ENCODE measurements at regions not wholly inside any gene's neighbourhood (a gene's known extent, or its start where the extent isn't known, plus 50 kb on each side); places are given as distances from the start of the nearest gene placed in this dataset.
"Not testable (repeated sequence)": the region's sequence is repeated elsewhere in the genome, so short reads cannot be mapped to it uniquely, and the experiment has no call there.

DNA sequence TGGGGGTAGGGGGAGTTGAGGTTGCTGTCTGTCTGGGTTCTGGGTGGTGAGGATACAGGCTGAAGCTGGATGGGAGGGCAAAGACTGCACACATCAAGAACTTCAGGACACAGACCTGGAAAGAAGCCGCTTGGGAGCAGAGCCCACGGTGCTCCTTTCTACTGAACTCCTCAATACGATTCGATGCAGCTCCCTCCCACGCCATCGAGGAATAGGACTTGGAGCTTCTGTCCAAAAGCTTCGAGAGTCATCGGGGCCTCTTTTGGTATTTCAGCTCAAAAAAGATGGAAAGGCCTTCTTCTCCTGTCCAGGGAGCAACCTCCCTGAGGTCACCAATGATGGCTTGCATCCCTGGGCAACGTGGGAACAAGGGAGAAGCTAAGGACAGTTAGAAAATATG, 407.1 kb upstream of the MGMT start:
- DNase-seq = no peak
- ATAC-seq = no peak
- intact Hi-C loops (cut with DNase I) = no loop called here
- WGBS = 86% methylated on average over 9 of the region's 9 CpGs
- Histone ChIP-seq H3K27me3 (ENCODE audit: control insufficient read depth, insufficient read depth) (no peaks in the 10 kb centered on the region), H3K9me3 (ENCODE audit: control insufficient read depth, low read length) (no peaks in the 10 kb centered on the region), H3K4me1 (ENCODE audit: control insufficient read depth, insufficient read depth, low read length) (no peaks in the 10 kb centered on the region), H3K27ac (ENCODE audit: low read length) (no peak overlapping the region), H3K4me3 (ENCODE audit: low read length) (no peak overlapping the region)

DNA sequence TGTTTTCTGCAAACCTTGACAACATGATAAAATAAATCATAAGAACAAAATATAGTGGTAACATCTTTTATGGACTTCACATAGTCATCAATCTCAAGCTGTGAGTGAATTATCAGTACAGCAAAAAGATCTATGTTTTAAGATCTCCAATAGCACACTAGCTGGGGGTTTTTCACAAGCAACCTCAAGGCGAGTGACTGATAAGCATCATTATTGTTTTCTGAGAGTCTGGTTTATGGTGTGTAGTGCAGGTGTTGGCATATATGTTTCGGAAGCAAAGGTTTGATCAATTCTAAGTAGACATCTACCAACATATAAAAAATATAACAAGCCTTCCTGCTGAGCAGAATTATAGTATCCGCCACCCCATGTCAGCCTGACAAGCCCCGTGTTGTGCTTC, 403.8 kb upstream of the MGMT start:
- WGBS = 93% methylated on average over 4 of the region's 4 CpGs
- no peaks in the 10 kb centered on the region for H3K27me3 ChIP-seq (ENCODE audit: control insufficient read depth, insufficient read depth)

DNA sequence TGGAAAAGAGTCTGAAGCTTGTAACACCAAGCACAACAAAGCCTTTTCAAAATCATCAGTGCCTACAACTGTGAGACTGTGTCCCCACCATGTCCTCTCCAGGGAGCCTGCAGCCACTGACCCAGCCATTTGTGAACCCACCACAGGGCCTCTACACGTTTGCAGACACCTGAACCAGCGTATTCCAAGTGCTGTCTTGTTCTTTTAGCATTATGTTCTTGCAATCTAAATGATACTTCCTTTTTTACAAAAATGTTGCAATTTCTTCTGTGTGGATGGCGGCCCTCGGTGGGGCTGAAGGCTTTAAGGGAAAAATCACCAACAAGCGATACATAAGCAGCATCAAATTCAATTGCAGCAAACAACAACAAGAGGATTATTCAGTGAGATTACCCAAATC, 403.2 kb upstream of the MGMT start:
- H3K4me3 ChIP-seq (ENCODE audit: low read length) = no peak overlapping the region
- no peaks in the 10 kb centered on the region for H3K9me3 ChIP-seq (ENCODE audit: control insufficient read depth, low read length)
- DNase-seq (no peak), ATAC-seq (no peak)
- H3K27ac ChIP-seq (ENCODE audit: low read length) = no peak overlapping the region
- intact Hi-C loops (cut with DNase I) = no loop called here
- no peaks in the 10 kb centered on the region for H3K4me1 ChIP-seq (ENCODE audit: control insufficient read depth, insufficient read depth, low read length)
- H3K27me3 ChIP-seq (ENCODE audit: control insufficient read depth, insufficient read depth) = no peaks in the 10 kb centered on the region
- WGBS = 87% methylated on average over 5 of the region's 5 CpGs

More for the DNA sequence above, 403.8 kb upstream of the MGMT start:
- Histone ChIP-seq H3K4me1 (ENCODE audit: control insufficient read depth, insufficient read depth, low read length) (no peaks in the 10 kb centered on the region), H3K4me3 (ENCODE audit: low read length) (no peak overlapping the region), H3K9me3 (ENCODE audit: control insufficient read depth, low read length) (no peaks in the 10 kb centered on the region), H3K27ac (ENCODE audit: low read length) (no peak overlapping the region)
- ATAC-seq (no peak), DNase-seq (no peak)
- intact Hi-C loops (cut with DNase I) = no loop called here

DNA sequence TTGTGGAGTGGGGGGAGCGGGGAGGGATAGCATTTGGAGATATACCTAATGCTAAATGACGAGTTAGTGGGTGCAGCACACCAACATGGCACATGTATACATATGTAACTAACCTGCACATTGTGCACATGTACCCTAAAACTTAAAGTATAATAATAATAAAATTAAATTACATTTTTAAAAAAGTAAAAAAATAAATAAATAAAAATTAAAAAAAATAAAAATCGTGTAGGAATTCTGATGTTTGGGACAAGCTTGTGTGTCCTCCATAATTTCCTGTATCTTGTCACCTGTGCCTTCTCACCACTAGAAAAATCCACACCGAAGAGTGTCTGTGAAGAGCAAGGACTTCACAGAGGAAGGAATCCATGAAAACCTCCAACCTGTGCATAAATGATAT, 400.5 kb upstream of the MGMT start:
- ATAC-seq; DNase-seq; H3K27ac ChIP-seq (ENCODE audit: low read length); H3K4me3 ChIP-seq (ENCODE audit: low read length); H3K4me1 ChIP-seq (ENCODE audit: control insufficient read depth, insufficient read depth, low read length); intact Hi-C loops (cut with DNase I); H3K27me3 ChIP-seq (ENCODE audit: control insufficient read depth, insufficient read depth); H3K9me3 ChIP-seq (ENCODE audit: control insufficient read depth, low read length): not testable (repeated sequence)
- 92% methylated on average over 4 of the region's 4 CpGs for WGBS

DNA sequence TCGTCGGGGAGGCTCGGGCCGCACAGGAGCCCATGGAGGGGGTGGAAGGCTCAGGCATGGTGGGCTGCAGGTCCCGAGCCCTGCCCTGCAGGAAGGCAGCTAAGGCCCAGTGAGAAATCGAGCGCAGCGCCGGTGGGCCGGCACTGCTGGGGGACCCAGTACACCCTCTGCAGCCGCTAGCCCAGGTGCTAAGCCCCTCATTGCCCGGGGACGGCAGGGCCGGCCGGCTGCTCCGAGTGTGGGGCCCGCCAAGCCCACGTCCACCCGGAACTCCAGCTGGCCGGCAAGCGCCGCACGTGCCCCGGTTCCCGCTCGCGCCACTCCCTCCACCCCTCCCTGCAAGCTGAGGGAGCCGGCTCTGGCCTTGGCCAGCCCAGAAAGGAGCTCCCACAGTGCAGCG, 395.6 kb upstream of the MGMT start:
- H3K9me3 ChIP-seq (ENCODE audit: control insufficient read depth, low read length); H3K27ac ChIP-seq (ENCODE audit: low read length); H3K4me1 ChIP-seq (ENCODE audit: control insufficient read depth, insufficient read depth, low read length); DNase-seq; H3K27me3 ChIP-seq (ENCODE audit: control insufficient read depth, insufficient read depth); ATAC-seq; H3K4me3 ChIP-seq (ENCODE audit: low read length); intact Hi-C loops (cut with DNase I): not testable (repeated sequence)
- WGBS = 96% methylated on average over 29 of the region's 29 CpGs

DNA sequence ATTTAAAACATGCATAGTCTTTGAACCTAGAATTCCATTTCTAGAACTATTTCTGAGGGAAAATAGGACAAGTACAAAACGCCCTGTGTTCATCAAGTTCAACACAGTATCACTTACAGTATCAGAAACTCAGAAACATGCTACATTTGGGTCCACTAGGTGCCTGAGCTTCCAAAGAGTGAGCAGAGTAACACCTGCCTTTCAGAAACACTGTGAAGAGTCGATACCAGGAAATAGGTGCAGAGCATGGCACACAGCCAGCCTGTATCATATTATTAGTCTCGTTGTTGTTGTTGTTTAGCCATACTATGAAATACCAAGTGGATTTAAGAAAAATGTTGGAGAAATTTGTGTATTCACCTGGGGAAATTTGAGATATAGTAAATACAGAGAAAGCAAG, 392.1 kb upstream of the MGMT start:
- H3K27ac ChIP-seq (ENCODE audit: low read length) = no peak overlapping the region
- no peak for DNase-seq
- H3K27me3 ChIP-seq (ENCODE audit: control insufficient read depth, insufficient read depth) = no peaks in the 10 kb centered on the region
- no peak overlapping the region for H3K4me3 ChIP-seq (ENCODE audit: low read length)
- no peak for ATAC-seq
- 67% methylated on average over 3 of the region's 3 CpGs for WGBS
- no peaks in the 10 kb centered on the region for H3K9me3 ChIP-seq (ENCODE audit: control insufficient read depth, low read length)
- intact Hi-C loops (cut with DNase I) = no loop called here
- no peaks in the 10 kb centered on the region for H3K4me1 ChIP-seq (ENCODE audit: control insufficient read depth, insufficient read depth, low read length)

DNA sequence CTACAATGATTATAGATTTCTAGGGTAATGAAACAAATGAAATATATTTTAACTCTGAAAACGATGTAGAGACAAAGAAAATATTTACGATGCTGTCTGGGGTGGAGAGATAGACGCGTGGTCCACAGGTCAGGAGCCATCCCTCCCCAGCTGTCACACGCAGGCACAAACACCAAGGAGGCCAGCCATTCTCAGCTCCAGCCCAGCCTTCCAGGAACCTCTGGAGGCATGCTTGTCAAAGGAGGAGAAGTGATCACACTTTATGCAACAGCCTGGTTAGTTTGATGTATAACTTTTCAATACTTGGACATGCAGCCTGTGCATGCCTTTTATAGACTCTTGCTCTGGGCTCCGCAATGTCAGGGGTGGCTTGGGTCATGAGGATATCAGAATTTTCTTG, 391.5 kb upstream of the MGMT start:
- Histone ChIP-seq H3K4me3 (ENCODE audit: low read length) (no peak overlapping the region), H3K27me3 (ENCODE audit: control insufficient read depth, insufficient read depth) (no peaks in the 10 kb centered on the region), H3K4me1 (ENCODE audit: control insufficient read depth, insufficient read depth, low read length) (no peaks in the 10 kb centered on the region), H3K9me3 (ENCODE audit: control insufficient read depth, low read length) (no peaks in the 10 kb centered on the region), H3K27ac (ENCODE audit: low read length) (no peak overlapping the region)
- intact Hi-C loops (cut with DNase I) = no loop called here
- ATAC-seq (no peak), DNase-seq (no peak)
- 82% methylated on average over 6 of the region's 6 CpGs for WGBS

DNA sequence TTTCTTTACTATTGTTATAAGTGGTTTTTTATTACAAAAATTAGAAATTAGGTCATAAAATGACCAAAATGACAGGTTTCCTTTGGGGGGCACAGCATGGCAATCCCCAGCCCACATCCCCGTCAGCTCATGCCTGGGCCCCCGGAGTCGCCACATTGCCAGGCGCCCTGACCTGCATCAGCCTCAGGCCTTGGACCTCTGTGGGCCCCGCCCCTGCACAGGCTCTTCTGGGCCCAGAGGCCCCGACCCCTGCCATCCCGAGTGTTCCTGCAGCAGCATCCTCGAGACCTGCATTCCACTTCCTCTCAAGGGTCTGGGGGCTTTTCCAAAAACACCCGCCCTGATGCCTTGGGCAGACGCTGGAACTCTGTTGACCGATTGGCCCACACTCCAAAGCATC, 391.1 kb upstream of the MGMT start:
- Histone ChIP-seq H3K9me3 (ENCODE audit: control insufficient read depth, low read length) (no peaks in the 10 kb centered on the region), H3K27me3 (ENCODE audit: control insufficient read depth, insufficient read depth) (no peaks in the 10 kb centered on the region), H3K4me1 (ENCODE audit: control insufficient read depth, insufficient read depth, low read length) (no peaks in the 10 kb centered on the region), H3K27ac (ENCODE audit: low read length) (no peak overlapping the region), H3K4me3 (ENCODE audit: low read length) (no peak overlapping the region)
- DNase-seq (no peak), ATAC-seq (no peak)
- intact Hi-C loops (cut with DNase I) = no loop called here
- whole genome bisulfite sequencing = 92% methylated on average over 11 of the region's 11 CpGs

DNA sequence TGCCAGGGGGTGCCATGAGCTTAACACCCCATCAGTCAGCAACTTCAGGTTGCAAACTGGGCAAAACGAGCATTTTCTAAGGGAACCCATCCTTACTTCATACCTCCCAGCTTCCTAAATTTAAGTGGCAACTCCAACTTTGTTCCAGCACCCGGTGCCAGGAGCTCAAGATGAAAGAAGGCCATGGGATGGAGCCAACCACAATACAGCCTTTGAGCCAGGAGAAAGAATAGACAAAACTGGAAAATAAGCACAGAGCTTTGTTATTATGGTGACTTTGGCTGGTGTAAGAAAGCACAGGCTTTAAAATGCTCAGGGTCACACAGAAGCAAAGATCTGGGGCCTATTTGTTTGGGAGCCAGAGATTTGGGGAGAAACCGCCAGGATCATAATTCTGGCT, 388.7 kb upstream of the MGMT start:
- intact Hi-C loops (cut with DNase I) = no loop called here
- no peak overlapping the region for H3K4me3 ChIP-seq (ENCODE audit: low read length)
- H3K27ac ChIP-seq (ENCODE audit: low read length) = no peak overlapping the region
- H3K9me3 ChIP-seq (ENCODE audit: control insufficient read depth, low read length) = no peaks in the 10 kb centered on the region
- H3K27me3 ChIP-seq (ENCODE audit: control insufficient read depth, insufficient read depth) = no peaks in the 10 kb centered on the region
- no peak for ATAC-seq
- WGBS = 62% methylated on average over 3 of the region's 3 CpGs
- DNase-seq = peak in 1 of 3 donors; percentile 56
- H3K4me1 ChIP-seq (ENCODE audit: control insufficient read depth, insufficient read depth, low read length) = no peaks in the 10 kb centered on the region

DNA sequence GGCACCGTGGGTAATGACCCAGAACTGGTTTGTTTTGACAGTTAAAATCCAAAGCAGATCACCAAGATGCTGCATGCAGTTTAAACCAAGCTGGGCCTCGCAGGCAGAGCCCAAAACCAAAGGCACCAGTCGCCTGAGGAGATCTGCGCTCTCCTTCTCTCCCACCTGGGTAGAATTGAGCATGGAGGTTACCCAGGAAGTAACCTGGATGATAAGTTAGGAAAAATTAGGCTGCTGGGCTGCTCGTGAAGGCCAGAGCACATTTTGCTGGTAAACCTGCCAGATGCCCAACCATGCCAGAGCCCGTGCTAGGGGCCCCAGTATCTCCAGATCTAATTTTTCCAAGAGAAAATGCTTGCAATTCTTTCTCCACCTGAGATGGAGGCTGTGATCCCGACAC, 388.3 kb upstream of the MGMT start:
- no peak overlapping the region for H3K27ac ChIP-seq (ENCODE audit: low read length)
- WGBS = 83% methylated on average over 7 of the region's 7 CpGs
- DNase-seq (no peak), ATAC-seq (no peak)
- H3K9me3 ChIP-seq (ENCODE audit: control insufficient read depth, low read length) = no peaks in the 10 kb centered on the region
- intact Hi-C loops (cut with DNase I) = no loop called here
- no peaks in the 10 kb centered on the region for H3K27me3 ChIP-seq (ENCODE audit: control insufficient read depth, insufficient read depth)
- H3K4me1 ChIP-seq (ENCODE audit: control insufficient read depth, insufficient read depth, low read length) = no peaks in the 10 kb centered on the region
- no peak overlapping the region for H3K4me3 ChIP-seq (ENCODE audit: low read length)

DNA sequence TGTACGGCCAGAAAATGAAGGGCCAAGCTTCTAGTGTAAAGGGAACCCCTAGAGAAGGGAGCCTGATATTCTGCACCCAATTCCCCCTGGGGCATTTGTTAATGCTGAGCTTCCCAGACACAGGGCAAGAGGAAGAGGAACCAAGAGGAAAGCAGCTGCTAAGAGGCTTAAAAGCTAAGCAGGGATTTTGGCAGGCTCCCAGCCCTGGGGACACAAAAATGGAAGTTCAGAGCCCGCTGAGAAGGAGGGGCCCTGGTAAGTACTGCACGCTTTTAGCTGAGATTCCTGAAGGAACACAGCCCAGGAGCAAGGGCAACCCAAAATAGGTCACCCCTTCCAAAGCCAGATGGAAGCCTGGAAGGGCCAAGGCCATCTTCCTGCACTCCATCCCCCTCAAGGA, 387.3 kb upstream of the MGMT start:
- Histone ChIP-seq H3K9me3 (ENCODE audit: control insufficient read depth, low read length) (no peaks in the 10 kb centered on the region), H3K4me1 (ENCODE audit: control insufficient read depth, insufficient read depth, low read length) (no peaks in the 10 kb centered on the region), H3K27ac (ENCODE audit: low read length) (no peak overlapping the region), H3K4me3 (ENCODE audit: low read length) (no peak overlapping the region), H3K27me3 (ENCODE audit: control insufficient read depth, insufficient read depth) (no peaks in the 10 kb centered on the region)
- WGBS = 43% methylated on average over 3 of the region's 3 CpGs
- peak in 1 of 2 donors; percentile 26 for ATAC-seq
- peak; percentile 55 to 80 (median 77) for DNase-seq
- intact Hi-C loops (cut with DNase I) = no loop called here

DNA sequence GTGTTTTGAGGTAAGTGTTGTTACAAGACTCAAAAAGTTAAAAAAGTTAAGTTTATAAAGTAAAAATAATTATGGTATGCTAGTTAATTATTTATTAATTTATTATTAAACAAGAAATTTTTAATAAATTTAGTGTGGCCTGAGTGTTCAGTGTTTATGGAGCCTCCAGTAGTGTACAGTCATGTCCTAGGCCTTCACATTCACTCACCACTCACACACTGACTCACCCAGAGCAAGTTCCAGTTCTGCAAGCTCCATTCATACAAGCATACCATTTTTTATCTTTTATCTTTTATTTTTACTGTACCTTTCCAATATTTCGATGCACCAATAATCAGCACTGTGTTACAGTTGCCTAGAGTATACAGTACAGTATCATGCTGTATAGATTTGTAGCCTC, 381.2 kb upstream of the MGMT start:
- DNase-seq (no peak), ATAC-seq (no peak)
- WGBS = 91% methylated on average over 1 of the region's 1 CpG
- intact Hi-C loops (cut with DNase I) = no loop called here
- Histone ChIP-seq H3K4me1 (ENCODE audit: control insufficient read depth, insufficient read depth, low read length) (no peaks in the 10 kb centered on the region), H3K27me3 (ENCODE audit: control insufficient read depth, insufficient read depth) (no peaks in the 10 kb centered on the region), H3K9me3 (ENCODE audit: control insufficient read depth, low read length) (no peaks in the 10 kb centered on the region), H3K27ac (ENCODE audit: low read length) (no peak overlapping the region), H3K4me3 (ENCODE audit: low read length) (no peak overlapping the region)
